ENCODE measurements at regions not wholly inside any gene's neighbourhood (a gene's known extent, or its start where the extent isn't known, plus 50 kb on each side); places are given as distances from the start of the nearest gene placed in this dataset.
"Not testable (repeated sequence)": the region's sequence is repeated elsewhere in the genome, so short reads cannot be mapped to it uniquely, and the experiment has no call there.

GRCh38 chr7:142469696-142470543 lies 212.1 kb upstream of the PRSS58 start:
- DNase-seq (ENCODE audit: low read depth, low spot score) = no peak

GRCh38 chr7:142468871-142469665 lies 211.2 kb upstream of the PRSS58 start:
- no peak for DNase-seq (ENCODE audit: low read depth, low spot score)

- not testable (repeated sequence) for DNase-seq (ENCODE audit: low read depth, low spot score)
Observed at GRCh38 chr7:142467056-142467655, 209.3 kb upstream of the PRSS58 start.

GRCh38 chr7:142463401-142463850 lies 205.6 kb upstream of the PRSS58 start:
- no peak for DNase-seq (ENCODE audit: low read depth, low spot score)

GRCh38 chr7:142461437-142461836 lies 203.6 kb upstream of the PRSS58 start:
- DNase-seq (ENCODE audit: low read depth, low spot score) = no peak

- DNase-seq (ENCODE audit: low read depth, low spot score) = no peak
Observed at GRCh38 chr7:142460402-142461117, 202.7 kb upstream of the PRSS58 start.

- no peak for DNase-seq (ENCODE audit: low read depth, low spot score)
Observed at GRCh38 chr7:142459551-142459963, 201.7 kb upstream of the PRSS58 start.

GRCh38 chr7:142457146-142457703 lies 199.4 kb upstream of the PRSS58 start:
- no peak for DNase-seq (ENCODE audit: low read depth, low spot score)

GRCh38 chr7:142455392-142455791 lies 197.5 kb upstream of the PRSS58 start:
- DNase-seq (ENCODE audit: low read depth, low spot score) = no peak

GRCh38 chr7:142454862-142455261 lies 197.0 kb upstream of the PRSS58 start:
- DNase-seq (ENCODE audit: low read depth, low spot score) = no peak

GRCh38 chr7:142452791-142453190 lies 194.9 kb upstream of the PRSS58 start:
- DNase-seq (ENCODE audit: low read depth, low spot score) = no peak

GRCh38 chr7:142451817-142452216 lies 194.0 kb upstream of the PRSS58 start:
- no peak for DNase-seq (ENCODE audit: low read depth, low spot score)

- DNase-seq (ENCODE audit: low read depth, low spot score) = no peak
Observed at GRCh38 chr7:142451296-142451695, 193.4 kb upstream of the PRSS58 start.

- no peak for DNase-seq (ENCODE audit: low read depth, low spot score)
Observed at GRCh38 chr7:142450695-142451094, 192.8 kb upstream of the PRSS58 start.

- no peak for DNase-seq (ENCODE audit: low read depth, low spot score)
Observed at GRCh38 chr7:142450206-142450605, 192.3 kb upstream of the PRSS58 start.

GRCh38 chr7:142448857-142449256 lies 191.0 kb upstream of the PRSS58 start:
- not testable (repeated sequence) for DNase-seq (ENCODE audit: low read depth, low spot score)

GRCh38 chr7:142447762-142448161 lies 189.9 kb upstream of the PRSS58 start:
- DNase-seq (ENCODE audit: low read depth, low spot score) = no peak

GRCh38 chr7:142445019-142445686 lies 187.3 kb upstream of the PRSS58 start:
- no peak for DNase-seq (ENCODE audit: low read depth, low spot score)

GRCh38 chr7:142443216-142444010 lies 185.6 kb upstream of the PRSS58 start:
- DNase-seq (ENCODE audit: low read depth, low spot score) = no peak

GRCh38 chr7:142442396-142442795 lies 184.5 kb upstream of the PRSS58 start:
- no peak for DNase-seq (ENCODE audit: low read depth, low spot score)

All from activated naive CD8-positive, alpha-beta T cell treated with anti-CD3 and anti-CD28 coated beads, Interleukin-2, amount 50 U/mL, for 16 hours (primary cell).